Tibial nerve (tissue), 3 donors: ENCODE measurements at regions not wholly inside any gene's neighbourhood (a gene's known extent, or its start where the extent isn't known, plus 50 kb on each side); places are given as distances from the start of the nearest gene placed in this dataset.

ENCODE experiments used
- POLR2A ChIP-seq, 2 donors: fragments of 450-650 bp; IDR thresholded peaks; one replicate each; pipeline ENCODE4 v1.6.1; 2017; ENCODE audit warnings: antibody characterized with exemption in 2 of 2, mild to moderate bottlenecking in 2 of 2, moderate library complexity in 2 of 2
- TF ChIP-seq, protein P1 (sequence below), 5 experiments: fragments of 200-600 bp in 3 of 5; fragments of 450-650 bp in 2 of 5; sonication (generic) in 3 of 5; IDR thresholded peaks; one replicate each; pipeline ENCODE4 v1.5.1; 2016 to 2019; ENCODE audit warnings: antibody characterized with exemption in 5 of 5, mild to moderate bottlenecking in 3 of 5, moderate library complexity in 2 of 5

GRCh38 chr10:123357421-123357930 lies 203.3 kb downstream of the BUB3 start:
- TF ChIP-seq, protein P1, sequence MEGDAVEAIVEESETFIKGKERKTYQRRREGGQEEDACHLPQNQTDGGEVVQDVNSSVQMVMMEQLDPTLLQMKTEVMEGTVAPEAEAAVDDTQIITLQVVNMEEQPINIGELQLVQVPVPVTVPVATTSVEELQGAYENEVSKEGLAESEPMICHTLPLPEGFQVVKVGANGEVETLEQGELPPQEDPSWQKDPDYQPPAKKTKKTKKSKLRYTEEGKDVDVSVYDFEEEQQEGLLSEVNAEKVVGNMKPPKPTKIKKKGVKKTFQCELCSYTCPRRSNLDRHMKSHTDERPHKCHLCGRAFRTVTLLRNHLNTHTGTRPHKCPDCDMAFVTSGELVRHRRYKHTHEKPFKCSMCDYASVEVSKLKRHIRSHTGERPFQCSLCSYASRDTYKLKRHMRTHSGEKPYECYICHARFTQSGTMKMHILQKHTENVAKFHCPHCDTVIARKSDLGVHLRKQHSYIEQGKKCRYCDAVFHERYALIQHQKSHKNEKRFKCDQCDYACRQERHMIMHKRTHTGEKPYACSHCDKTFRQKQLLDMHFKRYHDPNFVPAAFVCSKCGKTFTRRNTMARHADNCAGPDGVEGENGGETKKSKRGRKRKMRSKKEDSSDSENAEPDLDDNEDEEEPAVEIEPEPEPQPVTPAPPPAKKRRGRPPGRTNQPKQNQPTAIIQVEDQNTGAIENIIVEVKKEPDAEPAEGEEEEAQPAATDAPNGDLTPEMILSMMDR (IDR thresholded peaks at IDR 0.05) = no peak
- no peak for TF ChIP-seq POLR2A (IDR thresholded peaks at IDR 0.05)
